NCI-H345 treated with DMSO at 0.1 percent for 48 hours (cell line): ENCODE measurements at regions not wholly inside any gene's neighbourhood (a gene's known extent, or its start where the extent isn't known, plus 50 kb on each side); places are given as distances from the start of the nearest gene placed in this dataset.
"Not testable (repeated sequence)": the region's sequence is repeated elsewhere in the genome, so short reads cannot be mapped to it uniquely, and the experiment has no call there.

ENCODE experiments used
- DNase-seq: peaks from one replicate; lab custom pipeline; 2025; ENCODE audit not compliant: unreplicated experiment; lab: John Stamatoyannopoulos, UW

DNA sequence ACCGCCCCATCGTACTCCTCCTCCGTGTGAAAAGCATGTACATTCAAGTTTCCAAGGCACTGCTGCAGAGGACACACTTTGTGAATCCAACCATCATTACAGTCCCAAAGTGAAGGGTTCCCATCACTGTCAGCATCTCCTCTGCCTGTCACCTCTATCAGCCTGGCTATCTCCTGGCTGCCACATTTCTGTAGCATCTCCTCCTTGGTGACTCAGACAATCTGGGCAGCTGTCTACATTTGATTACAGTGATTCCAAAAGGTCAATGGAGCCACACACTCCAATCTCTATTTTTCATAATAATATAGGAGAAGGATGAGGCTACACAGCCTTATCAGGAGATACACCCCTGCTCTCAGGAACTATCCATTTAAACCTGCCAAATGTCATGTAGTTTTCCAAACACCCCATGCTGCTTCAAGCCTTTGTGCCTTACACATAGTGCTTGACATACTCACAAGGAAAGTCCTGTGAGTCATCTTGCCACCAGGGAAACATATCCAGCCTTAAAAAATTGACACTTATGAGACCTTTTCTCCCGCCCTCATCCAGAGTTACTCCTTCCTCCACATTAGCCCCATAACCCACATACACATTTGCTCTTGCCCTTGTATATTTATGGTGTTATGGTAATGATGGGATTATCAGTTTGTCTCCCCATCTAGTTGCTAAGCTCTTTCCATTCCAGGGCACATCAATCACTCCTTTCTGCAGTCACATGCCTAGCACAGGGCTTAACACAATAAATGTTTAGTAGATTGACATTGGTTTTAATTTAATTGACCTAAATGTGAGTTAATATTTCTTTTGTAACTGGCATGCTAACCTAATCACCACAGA lies 250.1 kb upstream of the CDH5 start:
- DNase-seq, result no peak

DNA sequence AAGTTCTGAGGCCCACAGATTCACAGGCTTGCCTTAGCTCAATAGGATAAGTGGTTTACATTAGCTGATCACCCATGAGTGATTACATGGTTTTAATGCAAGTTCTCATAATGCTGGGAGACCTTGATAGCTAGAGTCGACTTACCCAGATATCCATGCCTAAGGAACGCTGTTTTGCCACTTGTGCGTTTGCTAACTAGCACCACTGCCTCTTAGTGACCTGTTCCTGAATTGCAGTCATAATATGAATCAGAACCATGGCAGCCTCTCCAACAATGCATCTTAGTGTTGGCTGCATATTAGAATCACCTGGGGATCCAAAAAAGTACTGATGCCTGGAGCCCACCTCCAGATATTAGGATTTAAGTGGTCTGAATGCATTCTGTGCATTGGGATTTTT lies 251.1 kb upstream of the CDH5 start:
- DNase-seq, result no peak

DNA sequence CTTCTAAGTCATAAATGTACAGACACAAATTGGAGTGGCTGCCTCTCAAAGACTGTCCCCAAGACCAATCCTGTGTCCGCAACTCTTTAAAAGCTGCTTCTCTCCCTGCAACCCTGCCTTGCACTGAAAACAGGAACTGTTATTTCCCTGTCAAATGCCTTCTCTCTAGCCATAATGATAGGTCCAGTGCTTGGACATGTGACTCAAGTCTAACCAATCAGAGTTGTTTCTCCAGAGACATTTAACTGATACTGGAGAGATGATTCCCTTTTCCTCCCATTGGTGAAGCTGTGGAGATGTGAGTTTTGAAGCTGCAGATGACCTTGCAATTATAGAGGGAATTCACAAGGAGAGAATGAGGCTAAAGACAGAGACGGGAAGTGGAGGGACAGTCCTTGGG lies 253.3 kb upstream of the CDH5 start:
- DNase-seq, result no peak

DNA sequence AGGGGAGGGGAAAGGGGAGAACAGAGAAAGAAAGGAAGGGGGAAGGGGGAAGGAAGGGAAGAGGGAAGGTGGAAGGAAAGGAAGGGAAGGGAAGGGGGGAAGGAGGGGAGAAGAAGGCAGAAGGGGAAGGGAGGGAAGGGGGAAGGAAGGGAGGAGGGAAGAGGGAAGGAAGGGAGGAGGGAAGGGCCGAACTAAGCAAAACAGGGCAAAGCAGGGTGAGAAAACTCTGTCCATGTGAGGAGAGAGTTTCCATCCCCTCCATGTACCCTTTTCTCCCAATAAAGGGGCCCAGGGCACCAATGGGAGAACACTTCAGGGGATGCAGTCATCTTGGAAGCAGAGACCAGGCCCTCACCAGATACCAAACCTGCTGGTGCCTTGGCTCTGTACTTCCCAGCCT lies 256.8 kb upstream of the CDH5 start:
- no peak for DNase-seq

DNA sequence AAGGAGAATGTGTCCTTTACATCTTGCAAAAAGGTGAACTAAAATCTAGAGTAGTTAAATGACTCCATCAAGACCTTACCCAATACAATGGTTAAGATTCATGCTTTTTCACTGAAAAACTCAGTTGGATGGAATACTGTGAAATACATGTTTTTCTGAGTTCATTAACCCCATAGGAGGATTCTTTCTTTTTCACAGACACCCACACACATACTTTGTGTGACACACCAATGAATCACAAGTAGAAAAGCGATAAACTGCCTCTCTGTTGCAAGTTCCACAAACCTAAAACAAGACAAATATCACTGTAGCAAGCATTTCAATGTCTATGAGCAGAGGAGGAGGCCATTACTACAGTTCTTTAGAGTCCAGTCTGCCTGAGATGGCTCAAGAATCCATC lies 258.8 kb upstream of the CDH5 start:
- no peak for DNase-seq

DNA sequence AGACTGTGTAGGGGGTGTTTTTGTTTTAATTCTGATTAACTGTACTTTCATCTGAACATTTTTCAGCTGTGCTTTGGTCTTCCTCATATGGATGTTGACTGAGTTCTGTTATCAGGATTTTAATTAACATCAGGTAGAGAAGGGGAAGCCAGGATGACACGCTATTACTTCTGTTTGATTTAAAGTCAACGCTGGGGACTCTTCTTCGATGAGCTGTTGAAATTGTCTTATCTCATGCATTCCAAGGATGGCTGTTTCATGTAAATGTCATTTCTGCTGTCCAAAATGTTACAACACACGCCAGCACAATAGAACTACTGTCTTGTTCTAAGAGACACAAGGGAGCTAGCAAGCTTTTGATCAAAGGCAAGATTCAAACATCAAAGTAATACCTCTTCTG lies 263.3 kb upstream of the CDH5 start:
- DNase-seq, result no peak

DNA sequence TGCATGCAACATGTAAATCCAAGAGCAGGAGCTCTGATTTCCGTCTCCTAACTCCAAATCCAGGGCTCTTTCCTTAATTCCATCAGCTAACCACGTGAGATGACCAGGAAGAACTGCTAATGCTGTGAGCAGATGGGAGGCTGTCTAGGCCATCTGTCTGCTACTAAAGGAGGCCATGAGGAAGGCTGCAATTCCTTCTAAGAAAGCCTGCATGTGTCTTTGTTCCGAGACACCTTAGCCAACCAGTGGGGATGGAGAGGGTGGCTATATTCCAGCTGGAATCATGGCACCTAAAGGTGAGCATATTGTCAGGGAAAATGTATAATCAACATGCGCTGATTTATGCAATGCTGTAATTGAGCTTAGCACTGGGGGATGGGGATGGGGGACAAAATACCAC lies 267.2 kb upstream of the CDH5 start:
- no peak for DNase-seq

DNA sequence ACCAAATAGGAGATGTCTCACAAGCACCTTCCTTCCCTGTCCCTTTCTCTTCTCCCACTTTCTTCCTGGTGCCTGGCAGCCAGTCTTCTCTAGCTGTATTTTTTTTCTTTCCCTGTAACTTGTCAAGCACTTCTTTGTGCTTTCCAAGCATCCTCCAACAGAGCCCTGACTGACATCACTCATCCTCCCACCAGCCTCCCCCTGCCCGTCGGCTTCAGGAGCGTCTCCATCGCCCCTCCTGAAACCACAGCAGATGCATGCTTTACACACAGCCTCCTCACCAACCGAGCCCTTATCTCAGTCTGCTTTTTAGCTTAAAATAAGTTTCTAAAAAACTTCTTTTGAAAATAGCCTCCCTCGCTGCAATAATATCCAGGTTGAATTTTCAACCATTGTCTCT lies 268.7 kb upstream of the CDH5 start:
- DNase-seq, result no peak

DNA sequence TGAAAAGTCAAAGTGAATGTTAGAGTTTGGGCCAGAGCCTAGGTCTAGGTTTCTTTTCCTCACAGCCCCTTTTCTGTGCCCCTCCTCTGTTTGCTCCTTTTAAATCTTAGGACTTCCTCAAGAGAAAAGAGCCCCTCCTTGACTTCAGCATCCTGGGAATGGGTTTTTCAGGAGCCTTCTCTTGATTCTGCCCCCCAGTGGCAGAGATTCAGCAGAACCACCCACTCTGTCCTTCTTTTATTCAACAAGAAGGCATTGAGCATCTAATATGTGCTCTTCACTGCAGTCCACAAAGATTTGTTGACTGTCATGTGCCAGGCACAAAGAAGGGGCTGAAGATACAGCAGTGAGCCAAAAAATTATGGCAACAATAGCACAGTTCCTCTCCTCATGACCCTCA lies 270.8 kb upstream of the CDH5 start:
- DNase-seq, result no peak

DNA sequence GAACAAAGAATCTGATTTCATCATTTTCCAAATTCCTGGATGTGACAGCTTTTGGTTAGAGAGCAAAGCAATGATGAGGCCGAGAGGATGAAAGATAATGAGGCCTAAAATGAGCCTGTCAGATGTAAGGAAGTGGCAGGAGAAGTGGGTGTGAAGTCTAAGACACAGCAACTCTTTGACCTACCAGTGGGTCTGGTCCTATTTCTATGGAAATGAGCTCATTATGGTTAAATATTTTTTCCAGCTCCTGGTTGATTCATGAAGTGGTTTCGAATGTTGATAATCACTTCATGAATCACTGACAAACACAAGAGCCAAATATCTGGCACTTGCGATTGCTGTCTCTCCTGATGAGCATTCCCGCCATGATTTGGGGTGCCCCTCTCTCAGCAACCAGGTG lies 273.3 kb upstream of the CDH5 start:
- no peak for DNase-seq

DNA sequence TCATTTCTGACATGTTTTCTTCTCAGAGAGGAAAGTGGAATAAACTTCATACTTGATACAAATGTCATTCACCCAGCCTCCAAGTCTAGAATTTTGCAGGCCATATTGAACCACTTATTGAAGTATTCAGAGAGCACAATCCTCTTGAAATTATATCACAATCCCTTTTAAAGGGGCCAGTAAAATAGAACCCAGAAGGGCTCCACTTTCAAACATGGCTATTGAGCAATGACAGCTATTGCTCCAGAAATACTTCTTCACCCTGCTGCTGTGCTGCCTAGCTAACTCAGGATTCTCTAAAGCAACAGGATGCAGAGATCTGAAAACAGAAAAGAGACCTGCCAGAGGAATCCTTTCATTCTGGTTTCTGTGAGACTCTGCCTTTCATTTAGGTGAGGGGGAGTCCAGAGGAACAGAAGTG lies 275.0 kb upstream of the CDH5 start:
- DNase-seq, result no peak

DNA sequence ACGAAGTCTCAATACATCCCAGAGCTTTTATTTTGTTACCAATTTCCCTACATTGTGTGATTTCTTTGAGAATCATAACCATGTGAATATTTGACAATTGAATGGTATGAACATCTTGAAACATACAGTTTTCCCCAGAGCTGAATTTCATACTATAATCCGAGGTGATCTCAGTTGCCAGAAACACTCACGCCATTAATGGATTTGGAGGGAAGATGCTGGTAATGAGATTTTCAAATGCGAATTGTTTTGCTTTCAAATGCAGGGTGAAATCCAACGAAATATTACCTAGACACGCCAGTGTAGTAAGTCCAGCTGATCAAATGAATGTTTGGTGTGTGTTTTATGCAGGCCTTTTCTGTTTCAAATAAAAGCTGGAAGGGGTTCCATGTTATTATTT lies 277.8 kb upstream of the CDH5 start:
- DNase-seq, result no peak

DNA sequence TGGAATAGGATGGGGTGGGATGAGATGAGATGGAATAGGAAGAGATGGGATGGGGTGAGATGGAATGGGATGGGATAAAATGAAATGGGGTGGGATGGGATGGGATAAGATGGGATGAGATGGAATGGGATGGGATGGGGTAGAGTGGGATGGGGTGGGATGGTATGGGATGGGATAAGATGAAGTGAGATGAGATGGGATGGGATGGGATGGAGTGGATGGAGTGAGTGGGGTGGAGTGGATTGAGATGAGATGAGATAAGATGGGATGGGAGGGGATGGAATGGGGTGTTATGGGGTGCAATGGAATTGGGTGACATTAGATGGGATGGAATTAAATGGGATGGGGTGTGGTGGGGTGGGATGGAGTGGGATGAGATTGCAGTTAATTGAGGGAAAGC lies 279.2 kb upstream of the CDH5 start:
- no peak for DNase-seq

DNA sequence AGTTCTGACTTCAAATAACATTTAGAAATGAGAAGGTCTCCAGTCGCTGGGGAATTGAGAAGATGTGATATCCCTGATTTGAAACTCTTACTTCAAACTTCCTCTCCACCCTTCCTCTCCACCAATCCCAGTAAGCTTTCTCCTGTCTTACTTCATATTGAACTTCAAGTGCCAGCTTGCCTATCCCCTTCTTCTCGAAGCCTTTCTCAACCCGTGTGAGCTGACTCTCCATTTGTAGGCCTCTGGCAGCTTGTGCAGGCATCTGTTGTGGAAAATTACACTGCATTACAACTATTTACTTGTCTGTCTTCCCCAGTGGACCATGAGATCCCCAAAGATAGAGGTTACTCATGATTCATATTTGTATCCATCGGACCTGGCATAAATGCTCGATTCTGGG lies 280.8 kb upstream of the CDH5 start:
- no peak for DNase-seq

DNA sequence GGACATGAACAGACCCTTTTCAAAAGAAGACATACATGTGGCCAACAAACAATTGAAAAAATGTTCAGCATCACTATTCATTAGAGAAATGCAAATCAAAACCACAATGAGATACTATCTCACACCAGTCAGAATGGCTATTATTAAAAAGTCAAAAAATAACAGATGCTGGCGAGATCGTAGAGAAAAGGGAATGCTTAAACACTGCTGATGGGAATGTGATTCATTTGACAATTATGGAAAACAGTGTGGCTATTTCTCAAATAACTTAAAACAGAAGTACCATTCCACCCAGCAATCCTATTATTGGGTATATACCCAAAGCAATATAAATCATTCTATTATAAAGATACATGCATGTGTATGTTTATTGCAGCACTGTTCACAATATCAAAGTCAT lies 281.8 kb upstream of the CDH5 start:
- not testable (repeated sequence) for DNase-seq

DNA sequence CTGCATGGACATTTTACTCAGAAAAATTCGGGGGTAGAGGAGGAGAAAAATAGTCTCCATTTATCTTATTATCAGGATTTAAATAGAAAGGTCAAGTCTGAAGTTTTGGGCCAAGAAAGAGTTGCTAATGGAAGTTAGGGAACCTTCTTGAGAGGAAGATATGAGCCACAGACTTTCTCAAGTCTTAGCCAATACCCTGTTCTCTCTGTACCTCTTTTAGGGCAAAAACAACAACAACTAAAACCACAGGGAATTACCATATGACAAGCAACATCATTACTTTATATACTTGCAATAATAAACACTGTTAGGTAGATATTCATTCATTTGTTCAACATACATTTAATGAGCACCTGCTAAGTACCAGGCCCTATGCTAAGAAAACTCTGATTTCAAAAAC lies 282.2 kb upstream of the CDH5 start:
- no peak for DNase-seq

DNA sequence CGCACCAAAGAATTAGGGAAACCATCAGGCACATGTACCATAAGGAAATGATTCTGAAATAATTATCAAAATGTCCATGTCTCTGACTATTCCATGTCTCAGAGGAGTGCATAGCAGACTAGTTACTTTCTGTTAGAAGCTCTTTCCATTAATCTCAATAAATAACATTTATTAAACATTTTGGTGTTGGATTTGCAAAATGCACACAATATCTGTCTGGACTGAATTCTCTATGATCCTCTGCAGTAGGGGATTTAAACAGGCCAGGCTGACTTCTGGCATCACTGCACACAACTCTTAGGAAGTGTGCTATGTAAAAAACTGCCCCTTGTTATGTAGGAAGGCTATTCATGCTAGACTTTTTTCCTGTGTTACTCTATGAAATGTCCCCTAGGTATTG lies 283.3 kb upstream of the CDH5 start:
- no peak for DNase-seq

DNA sequence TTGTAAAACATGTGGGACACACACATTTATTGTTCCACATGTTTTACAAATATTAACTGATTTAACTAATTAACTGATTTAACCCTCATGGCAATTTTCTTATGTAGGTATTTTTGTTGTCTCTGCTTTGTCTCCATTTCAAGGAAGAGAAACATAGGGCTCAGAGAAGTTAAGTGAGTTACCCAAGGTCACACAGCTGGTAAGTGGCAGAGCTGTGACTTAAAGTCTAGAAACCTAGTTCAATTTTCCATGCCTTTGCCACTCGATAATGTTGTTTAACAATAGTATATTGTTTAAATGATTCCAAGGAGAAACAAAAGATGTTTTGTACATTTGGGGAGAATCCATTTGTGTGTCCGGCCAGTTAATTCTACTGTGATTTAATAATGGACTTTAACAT lies 284.1 kb upstream of the CDH5 start:
- no peak for DNase-seq

DNA sequence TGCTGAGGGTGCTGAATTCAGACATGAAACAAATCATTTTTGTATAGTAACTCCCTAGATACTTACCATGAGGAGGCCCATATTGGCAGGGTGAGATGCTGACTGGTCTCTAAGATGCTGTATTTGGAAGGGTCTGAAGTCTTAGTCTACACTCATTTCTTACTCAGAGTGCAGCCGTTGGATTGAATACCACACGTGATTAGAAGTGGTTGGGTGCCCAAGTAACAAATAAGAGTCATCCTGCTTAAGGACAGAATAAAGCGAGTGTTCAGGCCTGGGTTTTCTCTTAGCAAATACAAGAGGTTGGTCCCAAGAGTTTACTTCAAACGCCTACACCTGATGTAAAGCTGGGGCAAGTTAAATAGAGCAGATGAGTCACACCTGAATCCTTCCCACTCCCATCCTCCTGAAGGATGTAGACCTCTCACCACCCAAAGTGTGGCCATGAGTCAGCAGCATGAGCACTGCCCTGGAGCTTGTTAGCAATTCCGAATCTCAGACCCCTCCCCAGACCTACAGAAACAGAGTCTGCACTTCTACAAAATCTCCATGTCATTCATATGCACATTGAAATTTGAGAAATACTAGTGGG lies 284.6 kb upstream of the CDH5 start:
- no peak for DNase-seq

DNA sequence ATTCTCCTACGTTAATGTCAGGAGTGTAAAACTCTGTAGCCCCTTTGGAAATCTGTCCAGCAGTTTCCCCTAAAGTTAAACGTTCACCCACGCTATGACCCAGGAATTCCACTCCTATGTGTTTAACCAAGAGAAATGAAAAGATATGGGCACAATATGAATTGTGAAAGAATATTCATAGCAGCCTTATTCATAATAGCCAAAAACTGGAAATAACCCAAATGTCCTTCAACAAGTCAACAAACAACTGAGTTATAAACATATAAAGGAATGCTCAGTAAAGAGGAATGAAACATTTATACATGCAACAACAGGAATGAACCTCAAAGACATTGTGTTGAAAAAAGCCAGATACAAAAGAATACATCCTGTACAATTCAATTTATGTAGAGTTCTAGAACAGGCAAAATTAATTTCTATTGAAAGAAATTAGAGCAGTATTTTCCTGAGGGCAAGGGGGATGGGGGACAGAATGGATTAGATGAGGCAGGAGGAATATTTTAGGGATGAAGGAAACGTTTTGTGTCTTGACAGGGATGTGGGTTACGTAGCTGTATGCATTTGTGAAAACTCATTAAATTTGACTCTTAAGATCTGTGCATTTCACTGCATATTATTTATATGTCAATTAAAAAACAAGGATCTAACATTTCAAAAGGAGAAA lies 286.7 kb upstream of the CDH5 start:
- DNase-seq, result no peak

DNA sequence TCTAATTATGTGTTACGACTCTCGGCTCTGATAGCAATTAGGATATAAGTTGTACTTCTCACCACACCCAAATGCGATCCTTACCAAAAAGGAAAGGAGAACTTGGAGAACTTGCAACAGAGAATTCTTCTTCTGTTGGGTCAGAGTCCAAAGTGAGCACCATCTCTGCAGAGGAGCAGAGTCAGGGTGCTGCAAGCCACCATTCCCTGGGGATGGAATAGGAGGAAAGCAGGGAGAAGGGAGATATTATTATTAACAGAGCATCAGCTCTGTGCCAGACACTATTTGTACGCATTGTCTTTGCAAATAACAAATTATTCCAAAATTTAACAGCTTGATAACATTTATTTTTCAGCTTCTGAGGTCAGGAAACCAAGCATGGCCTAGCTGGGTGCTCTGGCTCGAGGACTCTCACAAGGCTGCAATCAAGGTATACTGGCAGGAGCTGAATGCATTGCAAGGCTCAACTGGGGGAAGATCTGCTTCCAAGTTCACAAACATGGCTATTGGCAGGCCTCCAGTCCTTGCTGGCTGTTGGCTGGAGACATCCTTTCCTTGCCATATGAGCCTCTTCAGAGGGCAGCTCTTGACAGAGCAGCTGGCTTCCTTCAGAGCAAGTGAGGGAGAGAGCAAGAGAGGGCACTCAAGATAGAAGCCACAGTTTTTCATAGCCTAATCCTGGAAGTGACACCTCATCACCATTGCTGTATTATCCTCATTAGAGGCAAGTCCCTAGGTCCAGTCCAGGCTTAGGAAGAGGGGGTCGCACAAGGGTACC lies 296.2 kb upstream of the CDH5 start:
- no peak for DNase-seq

DNA sequence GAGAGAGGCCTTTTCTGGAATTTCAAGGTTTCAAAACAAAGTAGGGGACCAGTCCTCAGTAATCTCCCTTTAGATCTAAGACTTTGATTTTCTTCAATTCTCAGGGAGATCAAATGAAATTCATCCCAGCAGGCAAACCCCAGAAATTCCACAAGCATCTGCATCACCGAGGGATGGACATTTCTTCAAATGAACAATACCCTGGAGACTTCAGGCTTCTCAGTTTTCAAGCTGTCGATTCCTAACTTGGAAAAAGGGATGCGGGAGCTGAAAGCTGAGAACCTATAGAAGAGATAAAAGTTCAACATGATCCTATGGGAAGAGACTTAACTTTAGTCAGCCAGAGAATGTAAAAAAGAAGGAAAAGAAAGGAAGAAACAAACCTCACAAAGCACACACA lies 296.9 kb upstream of the CDH5 start:
- no peak for DNase-seq
